SH-SY5Y (cell line): ENCODE measurements at regions not wholly inside any gene's neighbourhood (a gene's known extent, or its start where the extent isn't known, plus 50 kb on each side); places are given as distances from the start of the nearest gene placed in this dataset.

Experiments used
- GATA2 ChIP-seq: IDR thresholded peaks from 2 replicates; pipeline ENCODE4 v1.6.1; 2011; ENCODE audit warnings: mild to moderate bottlenecking, low read depth, low read length
- GATA3 ChIP-seq: IDR thresholded peaks from 2 replicates; pipeline ENCODE4 v1.6.1; 2011; ENCODE audit warnings: low read depth, mild to moderate bottlenecking, low read length, moderate library complexity

DNA sequence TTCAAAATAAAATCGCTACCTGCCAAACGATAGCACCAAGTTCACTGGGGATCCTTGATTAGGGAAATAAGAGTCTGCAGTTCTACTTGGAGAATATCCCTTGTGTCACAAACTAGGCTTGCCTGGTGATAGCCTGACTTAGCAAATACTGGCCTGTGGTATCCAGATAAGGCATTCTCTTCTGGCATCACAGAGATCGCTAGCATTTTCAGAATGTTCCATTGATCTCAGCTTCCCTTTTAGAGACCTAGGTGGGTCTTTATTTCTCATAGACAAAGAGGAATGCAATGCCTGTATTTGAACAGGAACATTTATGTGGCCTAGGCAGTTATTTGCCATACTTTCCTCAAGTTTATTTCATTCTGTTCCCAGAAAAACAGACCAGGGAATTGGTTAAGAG, 349.1 kb downstream of the STK39 start:
- no peak for TF ChIP-seq GATA3
- TF ChIP-seq GATA2 = no peak
